Mesendoderm (in vitro differentiated cells): ENCODE measurements at regions not wholly inside any gene's neighbourhood (a gene's known extent, or its start where the extent isn't known, plus 50 kb on each side); places are given as distances from the start of the nearest gene placed in this dataset.

ENCODE experiments used
- DNase-seq: peaks from one replicate; pipeline ENCODE4 v3.0.0; 2013
- H2AK5ac ChIP-seq: 2 replicates; pipeline ENCODE4 v1.6.1; 2013; ENCODE audit warnings: low read length, inconsistent platforms
- H2BK120ac ChIP-seq: 2 replicates; pipeline ENCODE4 v1.6.1; 2013; ENCODE audit warnings: low read depth, mild to moderate bottlenecking, low read length, moderate library complexity, mixed read lengths
- H2BK15ac ChIP-seq: replicated peaks from 2 replicates; pipeline ENCODE4 v1.6.1; 2013; ENCODE audit warnings: low read depth, mild to moderate bottlenecking, moderate library complexity
- H2BK5ac ChIP-seq: 2 replicates; pipeline ENCODE4 v1.6.1; 2013; ENCODE audit warnings: low read length, inconsistent platforms
- H3K18ac ChIP-seq: 2 replicates; pipeline ENCODE4 v1.6.1; 2013; ENCODE audit warnings: mild to moderate bottlenecking, low read length, mixed read lengths
- H3K23ac ChIP-seq: one replicate; pipeline ENCODE4 v1.6.1; 2013; ENCODE audit warnings: low read length
- H3K27ac ChIP-seq: 2 replicates; pipeline ENCODE4 v1.5.1; 2013; ENCODE audit warnings: low read depth, mild to moderate bottlenecking, inconsistent platforms, low read length, moderate library complexity
- H3K27me3 ChIP-seq: 2 replicates; pipeline ENCODE4 v1.6.1; 2013; ENCODE audit warnings: low read length, control low read depth, mild to moderate bottlenecking, inconsistent platforms; ENCODE audit not compliant: insufficient read depth, poor library complexity
- H3K36me3 ChIP-seq: 2 replicates; pipeline ENCODE4 v1.6.1; 2013; ENCODE audit warnings: low read length, inconsistent platforms; ENCODE audit not compliant: control insufficient read depth, insufficient read depth
- H3K4ac ChIP-seq: one replicate; pipeline ENCODE4 v1.6.1; 2013; ENCODE audit warnings: low read depth, mild to moderate bottlenecking, low read length, moderate library complexity
- H3K4me1 ChIP-seq: 2 replicates; pipeline ENCODE4 v1.6.1; 2013; ENCODE audit warnings: low read depth, low read length, inconsistent platforms; ENCODE audit not compliant: control insufficient read depth
- H3K4me2 ChIP-seq: 2 replicates; pipeline ENCODE4 v1.6.1; 2013; ENCODE audit warnings: low read length
- H3K4me3 ChIP-seq: 2 replicates; pipeline ENCODE4 v1.5.1; 2013; ENCODE audit warnings: mild to moderate bottlenecking, low read length
- H3K56ac ChIP-seq: one replicate; pipeline ENCODE4 v1.6.1; 2013; ENCODE audit warnings: low read length
- H3K79me1 ChIP-seq: 2 replicates; pipeline ENCODE4 v1.6.1; 2013; ENCODE audit warnings: low read length, inconsistent platforms
- H3K79me2 ChIP-seq: 2 replicates; pipeline ENCODE4 v1.6.1; 2013; ENCODE audit warnings: mild to moderate bottlenecking, low read length; ENCODE audit not compliant: control insufficient read depth, insufficient read depth
- H3K9ac ChIP-seq: 2 replicates; pipeline ENCODE4 v1.6.1; 2013; ENCODE audit warnings: low read length, inconsistent platforms
- H4K5ac ChIP-seq: one replicate; pipeline ENCODE4 v1.6.1; 2013; ENCODE audit warnings: low read length
- H4K8ac ChIP-seq: one replicate; pipeline ENCODE4 v1.6.1; 2013; ENCODE audit warnings: low read depth, mild to moderate bottlenecking, control low read depth, low read length, moderate library complexity
- WGBS: extraction: QIAGEN DNeasy Blood & Tissue Kit; methylation state at CpG from one replicate; pipeline ENCODE4 v1.1.7; 2013; ENCODE audit warnings: low lambda C conversion rate, missing lambda C conversion rate; ENCODE audit not compliant: insufficient coverage; ENCODE audit errors: extremely low coverage; 5-methylcytosine and 5-hydroxymethylcytosine counted together

DNA sequence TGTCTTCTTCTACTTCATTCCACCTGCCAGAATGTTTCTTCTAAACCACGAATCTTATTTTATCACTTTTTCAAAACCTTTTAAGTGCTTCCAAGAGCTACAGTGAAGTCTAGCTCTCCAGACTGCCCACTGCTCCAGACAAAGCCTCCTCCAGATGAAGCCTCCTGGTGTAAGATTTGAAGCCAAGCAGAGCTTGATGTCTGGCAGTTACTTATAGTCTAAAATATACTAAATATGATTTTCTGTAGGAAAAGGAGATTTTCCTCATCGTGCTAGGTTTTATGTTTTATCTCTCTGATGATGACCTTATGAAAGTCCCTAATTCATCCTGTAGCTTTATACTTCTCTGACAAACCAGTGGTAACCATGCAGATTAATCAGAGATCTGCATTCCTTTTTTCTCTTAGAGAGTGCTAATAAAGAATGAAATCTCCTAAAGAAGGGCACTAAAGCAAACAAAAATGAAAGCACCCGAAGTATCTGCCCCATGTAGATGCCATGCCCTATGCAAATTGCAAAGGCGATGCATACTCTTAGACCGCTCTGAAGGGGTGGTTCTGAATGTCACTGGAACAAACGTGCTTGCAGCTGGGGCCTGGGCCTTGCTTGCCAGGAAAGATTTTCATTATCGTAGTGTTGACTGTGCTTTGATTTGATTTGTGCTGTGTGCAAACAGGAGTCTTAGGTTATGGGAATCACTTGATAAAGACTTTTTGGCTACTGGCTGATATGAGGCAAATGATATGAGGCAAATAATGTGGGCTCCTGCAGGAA, 314.2 kb downstream of the PID1 start:
- Histone ChIP-seq H3K4ac (no peak overlapping the region), H2BK5ac (no peak overlapping the region), H3K27me3 (no peaks in the 10 kb centered on the region), H3K79me1 (no peaks in the 10 kb centered on the region), H3K36me3 (no peaks in the 10 kb centered on the region), H3K4me1 (no peaks in the 10 kb centered on the region), H3K56ac (no peak overlapping the region), H3K79me2 (no peaks in the 10 kb centered on the region), H3K18ac (no peak overlapping the region), H4K8ac (no peak overlapping the region), H3K4me3 (no peak overlapping the region), H3K27ac (no peak overlapping the region), H2AK5ac (no peak overlapping the region), H3K4me2 (no peak overlapping the region), H2BK15ac (no peak overlapping the region), H4K5ac (no peak overlapping the region), H3K23ac (no peak overlapping the region), H2BK120ac (no peak overlapping the region), H3K9ac (no peak overlapping the region)
- no peak for DNase-seq
- no CpG with 5 or more reads among the region's 7 CpGs for WGBS

DNA sequence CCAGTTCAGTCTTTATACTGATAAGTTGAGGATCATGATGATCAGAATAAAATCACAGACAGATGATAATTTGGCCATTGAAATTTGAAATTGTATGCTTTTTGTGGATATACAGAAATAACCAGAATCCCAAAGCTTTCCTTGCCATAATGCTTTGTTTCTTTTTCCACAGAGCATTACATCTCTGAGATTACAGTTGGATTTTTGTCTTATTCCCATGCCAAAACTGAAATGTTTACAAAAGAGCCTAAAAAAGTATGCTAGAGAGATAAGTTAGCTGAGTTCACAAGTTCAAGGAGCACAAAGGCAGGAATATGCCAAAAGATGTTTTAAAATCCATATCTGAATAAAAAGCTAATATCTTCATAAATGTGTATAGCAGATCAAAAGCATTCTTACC, 321.3 kb downstream of the PID1 start:
- no peak overlapping the region for H3K56ac ChIP-seq
- H3K4me1 ChIP-seq, result no peaks in the 10 kb centered on the region
- no peak overlapping the region for H2BK120ac ChIP-seq
- no peak overlapping the region for H3K4me2 ChIP-seq
- no peak overlapping the region for H2AK5ac ChIP-seq
- no peak overlapping the region for H2BK5ac ChIP-seq
- H3K79me1 ChIP-seq, result no peaks in the 10 kb centered on the region
- no peak overlapping the region for H3K23ac ChIP-seq
- H3K79me2 ChIP-seq, result no peaks in the 10 kb centered on the region
- no peak overlapping the region for H4K5ac ChIP-seq
- no peak overlapping the region for H3K27ac ChIP-seq
- no peaks in the 10 kb centered on the region for H3K36me3 ChIP-seq
- H3K9ac ChIP-seq, result no peak overlapping the region
- no peak for DNase-seq
- no peaks in the 10 kb centered on the region for H3K27me3 ChIP-seq
- H2BK15ac ChIP-seq, result no peak overlapping the region
- no peak overlapping the region for H3K4ac ChIP-seq
- no peak overlapping the region for H3K18ac ChIP-seq
- no peak overlapping the region for H4K8ac ChIP-seq
- H3K4me3 ChIP-seq, result no peak overlapping the region

DNA sequence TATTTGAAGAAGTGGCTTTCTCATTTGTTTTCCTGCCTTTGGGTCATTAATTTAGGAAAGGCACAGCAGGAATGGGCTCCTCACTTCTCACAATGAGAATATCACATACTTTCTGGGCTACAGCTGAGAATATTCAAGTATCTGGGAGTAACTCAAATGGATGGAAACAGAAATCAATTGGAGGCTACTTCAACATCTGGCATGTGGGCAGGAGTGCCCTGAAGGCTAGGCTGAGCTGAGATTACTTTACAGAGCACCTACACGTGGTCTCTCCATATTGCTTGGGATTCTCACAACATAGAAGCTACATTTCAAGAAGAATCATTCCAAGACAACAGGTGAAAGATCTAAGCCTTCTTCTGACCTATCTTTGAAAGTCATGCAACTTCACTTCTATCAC, 325.4 kb downstream of the PID1 start:
- Histone ChIP-seq H3K4me3 (no peak overlapping the region), H2BK15ac (no peak overlapping the region), H2AK5ac (no peak overlapping the region), H3K4me2 (no peak overlapping the region), H3K4ac (no peak overlapping the region), H3K18ac (no peak overlapping the region), H3K4me1 (no peaks in the 10 kb centered on the region), H3K79me1 (no peaks in the 10 kb centered on the region), H3K27ac (no peak overlapping the region), H3K27me3 (no peaks in the 10 kb centered on the region), H4K8ac (no peak overlapping the region), H4K5ac (no peak overlapping the region), H3K79me2 (no peaks in the 10 kb centered on the region), H3K23ac (no peak overlapping the region), H2BK120ac (no peak overlapping the region), H2BK5ac (no peak overlapping the region), H3K56ac (no peak overlapping the region), H3K36me3 (no peaks in the 10 kb centered on the region), H3K9ac (no peak overlapping the region)
- no CpG with 5 or more reads among the region's 1 CpG for WGBS
- DNase-seq, result no peak

DNA sequence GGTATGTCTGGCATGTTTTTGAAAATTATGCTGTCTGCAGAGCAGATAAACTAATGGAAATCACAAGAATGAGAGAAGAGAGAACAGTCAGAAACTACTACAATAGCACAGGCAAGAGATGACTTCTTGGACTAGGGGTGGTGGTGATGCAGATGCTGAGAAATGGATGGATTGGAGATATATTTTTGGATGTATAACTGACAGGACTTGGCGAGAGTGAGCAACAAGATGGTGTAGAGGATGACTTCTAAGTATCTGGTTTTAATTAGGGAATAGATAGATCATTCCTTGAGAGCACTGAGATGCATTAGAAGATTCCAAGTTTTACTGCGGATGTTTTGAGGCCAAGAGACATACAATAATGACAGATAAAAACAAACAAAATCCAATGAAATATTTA, 328.2 kb downstream of the PID1 start:
- Histone ChIP-seq H3K56ac (no peak overlapping the region), H3K4ac (no peak overlapping the region), H4K8ac (no peak overlapping the region), H4K5ac (no peak overlapping the region), H2BK15ac (no peak overlapping the region), H2BK5ac (no peak overlapping the region), H3K9ac (no peak overlapping the region), H3K27ac (no peak overlapping the region), H3K27me3 (no peaks in the 10 kb centered on the region), H3K4me1 (no peaks in the 10 kb centered on the region), H2AK5ac (no peak overlapping the region), H3K23ac (no peak overlapping the region), H3K4me3 (no peak overlapping the region), H2BK120ac (no peak overlapping the region), H3K79me1 (no peaks in the 10 kb centered on the region), H3K36me3 (no peaks in the 10 kb centered on the region), H3K18ac (no peak overlapping the region), H3K79me2 (no peaks in the 10 kb centered on the region), H3K4me2 (no peak overlapping the region)
- no CpG with 5 or more reads among the region's 2 CpGs for WGBS
- no peak for DNase-seq

DNA sequence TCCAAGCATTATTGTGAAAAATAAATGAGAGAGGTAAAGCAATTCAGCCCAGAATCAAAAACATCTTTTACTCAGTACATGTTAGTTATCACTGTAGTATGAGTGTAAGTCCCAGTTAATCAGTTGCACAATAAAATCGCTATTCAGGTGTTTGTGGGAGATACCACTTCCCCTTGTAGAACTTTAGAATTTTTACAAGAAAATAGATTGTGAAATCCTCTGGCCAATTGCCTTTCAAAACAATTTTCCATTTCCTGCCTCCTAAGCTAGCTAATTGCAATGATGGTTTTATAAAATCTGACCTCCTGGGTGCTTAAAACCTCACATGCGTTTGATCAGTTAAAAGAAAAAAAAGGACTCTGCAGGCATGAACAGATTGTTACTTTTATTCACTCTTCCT, 332.5 kb downstream of the PID1 start:
- H4K8ac ChIP-seq, result no peak overlapping the region
- no peak overlapping the region for H3K4me3 ChIP-seq
- H3K4me1 ChIP-seq, result no peaks in the 10 kb centered on the region
- no peak overlapping the region for H4K5ac ChIP-seq
- no peak overlapping the region for H2AK5ac ChIP-seq
- no peak overlapping the region for H3K4me2 ChIP-seq
- no peaks in the 10 kb centered on the region for H3K27me3 ChIP-seq
- H3K9ac ChIP-seq, result no peak overlapping the region
- no peak overlapping the region for H3K23ac ChIP-seq
- H3K79me1 ChIP-seq, result no peaks in the 10 kb centered on the region
- WGBS, result no CpG with 5 or more reads among the region's 2 CpGs
- H2BK5ac ChIP-seq, result no peak overlapping the region
- no peak overlapping the region for H2BK15ac ChIP-seq
- no peaks in the 10 kb centered on the region for H3K79me2 ChIP-seq
- DNase-seq, result no peak
- H3K4ac ChIP-seq, result no peak overlapping the region
- no peak overlapping the region for H3K27ac ChIP-seq
- H3K56ac ChIP-seq, result no peak overlapping the region
- H2BK120ac ChIP-seq, result no peak overlapping the region
- no peak overlapping the region for H3K18ac ChIP-seq
- H3K36me3 ChIP-seq, result no peaks in the 10 kb centered on the region
